UCSD-AML1 (cell line): ENCODE measurements at regions not wholly inside any gene's neighbourhood (a gene's known extent, or its start where the extent isn't known, plus 50 kb on each side); places are given as distances from the start of the nearest gene placed in this dataset.
"Not testable (repeated sequence)": the region's sequence is repeated elsewhere in the genome, so short reads cannot be mapped to it uniquely, and the experiment has no call there.

Source experiments
- DNase-seq: peaks from one replicate; lab custom pipeline; 2025; ENCODE audit not compliant: unreplicated experiment; lab: John Stamatoyannopoulos, UW

DNA sequence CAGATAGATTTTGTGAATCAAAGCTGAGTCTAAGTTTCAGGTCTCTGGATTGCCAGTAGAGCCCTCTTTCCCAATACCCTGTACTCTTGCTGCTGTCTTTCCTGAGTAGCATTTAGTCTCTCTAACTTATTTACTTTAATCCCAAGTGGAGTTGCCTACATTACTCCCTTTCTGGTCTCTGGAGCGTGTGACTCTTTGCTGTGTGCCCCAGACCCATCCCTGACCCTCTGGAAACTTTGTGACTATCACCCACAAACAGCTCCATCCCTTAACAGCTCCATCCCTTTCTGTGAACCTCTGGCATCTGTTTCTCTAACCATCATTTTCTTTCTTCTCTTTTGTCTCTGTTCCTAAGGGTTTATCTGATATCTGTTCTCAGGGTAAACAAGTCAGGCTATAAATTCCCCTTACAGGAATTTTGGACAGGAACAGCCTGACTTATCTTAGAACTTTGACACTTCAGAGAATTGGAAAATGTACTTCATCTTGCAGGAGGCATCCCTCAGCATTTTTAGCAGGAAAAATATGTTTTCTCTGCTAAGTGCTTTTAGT is 1167.1 kb upstream of the SEMA6A start:
- DNase-seq = no peak

DNA sequence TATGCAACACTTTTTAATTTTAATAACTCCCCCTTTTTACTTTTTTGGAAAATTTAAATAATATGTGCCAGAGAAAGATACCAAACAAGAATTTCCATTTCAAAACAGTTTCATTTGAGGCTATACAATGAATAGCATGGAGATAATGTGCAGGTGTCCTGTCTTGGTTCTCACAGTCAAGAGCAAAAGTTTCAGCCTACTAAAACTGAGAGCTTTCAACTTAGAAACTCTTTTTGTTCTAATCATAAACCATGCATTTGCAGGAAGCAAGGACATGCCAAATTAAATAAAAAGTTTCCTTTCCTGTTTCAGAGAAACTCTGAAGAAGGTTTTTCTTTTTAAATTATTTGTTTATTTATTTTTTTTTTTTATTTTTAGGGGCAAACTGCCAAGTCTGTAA is 1165.6 kb upstream of the SEMA6A start:
- no peak for DNase-seq

DNA sequence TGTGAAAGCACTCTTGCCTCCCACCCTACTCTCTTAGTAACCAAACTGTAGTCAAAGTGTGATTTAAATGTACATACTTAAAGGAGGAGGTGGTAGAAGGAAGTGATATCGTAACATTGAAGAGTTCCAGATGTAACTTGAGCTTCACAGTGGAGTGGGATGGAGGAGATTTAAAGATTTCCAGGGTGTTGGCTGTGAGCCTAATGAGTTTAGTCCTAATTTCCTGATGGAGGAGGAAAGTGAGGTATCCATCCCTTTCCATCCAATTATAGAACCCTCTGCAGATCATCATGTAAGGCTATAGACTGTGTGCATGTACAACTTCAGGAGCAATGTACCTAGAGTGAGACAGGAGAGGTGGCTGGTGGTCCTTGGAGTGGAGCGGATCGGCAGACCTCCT is 1163.9 kb upstream of the SEMA6A start:
- DNase-seq = no peak

DNA sequence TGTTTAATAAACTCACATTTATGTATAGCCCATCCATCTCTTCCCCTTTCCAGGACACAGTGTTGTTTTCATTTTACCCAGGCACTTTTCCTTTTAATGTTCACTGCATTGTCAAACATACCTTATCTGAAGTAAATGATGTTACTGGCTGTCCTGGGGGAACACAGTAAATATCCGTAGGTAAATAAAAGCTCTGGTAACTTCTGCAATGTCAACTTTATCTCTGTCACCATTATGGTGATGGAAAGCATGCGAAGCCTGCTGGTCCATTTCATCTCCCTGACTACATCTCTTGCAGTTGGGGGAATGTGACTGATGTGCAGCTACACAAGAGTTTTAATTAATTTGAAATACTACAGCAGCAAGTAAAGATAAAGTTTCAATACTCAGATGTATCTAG is 1162.1 kb upstream of the SEMA6A start:
- DNase-seq = no peak

- no peak for DNase-seq
Observed at GRCh38 chr5:117734056-117734455, 1159.4 kb upstream of the SEMA6A start.

DNA sequence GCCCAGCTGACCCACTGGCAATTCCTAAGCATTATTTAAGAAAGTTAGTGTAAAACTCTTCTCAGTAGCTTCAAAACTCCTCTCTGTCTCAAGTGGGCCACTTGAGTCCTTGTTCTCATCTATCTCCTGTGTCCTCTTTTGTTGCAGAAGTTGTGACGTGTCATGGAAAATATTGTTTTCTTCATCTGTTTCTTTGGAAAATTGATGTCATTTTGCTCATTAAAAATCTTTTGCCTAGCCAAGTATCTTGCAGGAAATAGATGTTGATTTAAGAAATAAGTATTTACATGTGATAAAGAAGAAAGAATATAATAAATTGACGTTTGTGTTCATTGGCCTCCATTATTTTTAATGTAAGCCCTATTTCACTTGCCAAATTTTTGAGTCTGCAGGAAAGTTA is 1158.4 kb upstream of the SEMA6A start:
- no peak for DNase-seq

GRCh38 chr5:117732264-117732663 is 1157.6 kb upstream of the SEMA6A start:
- no peak for DNase-seq

- DNase-seq = no peak
Observed at GRCh38 chr5:117731446-117731845, 1156.8 kb upstream of the SEMA6A start.

DNA sequence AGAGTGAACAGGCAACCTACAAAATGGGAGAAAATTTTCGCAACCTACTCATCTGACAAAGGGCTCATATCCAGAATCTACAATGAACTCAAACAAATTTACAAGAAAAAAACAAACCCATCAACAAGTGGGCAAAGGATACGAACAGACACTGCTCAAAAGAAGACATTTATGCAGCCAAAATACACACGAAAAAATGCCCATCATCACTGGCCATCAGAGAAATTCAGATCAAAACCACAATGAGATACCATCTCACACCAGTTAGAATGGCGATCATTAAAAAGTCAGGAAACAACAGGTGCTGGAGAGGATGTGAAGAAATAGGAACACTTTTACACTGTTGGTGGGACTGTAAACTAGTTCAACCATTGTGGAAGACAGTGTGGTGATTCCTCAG is 1146.2 kb upstream of the SEMA6A start:
- not testable (repeated sequence) for DNase-seq

DNA sequence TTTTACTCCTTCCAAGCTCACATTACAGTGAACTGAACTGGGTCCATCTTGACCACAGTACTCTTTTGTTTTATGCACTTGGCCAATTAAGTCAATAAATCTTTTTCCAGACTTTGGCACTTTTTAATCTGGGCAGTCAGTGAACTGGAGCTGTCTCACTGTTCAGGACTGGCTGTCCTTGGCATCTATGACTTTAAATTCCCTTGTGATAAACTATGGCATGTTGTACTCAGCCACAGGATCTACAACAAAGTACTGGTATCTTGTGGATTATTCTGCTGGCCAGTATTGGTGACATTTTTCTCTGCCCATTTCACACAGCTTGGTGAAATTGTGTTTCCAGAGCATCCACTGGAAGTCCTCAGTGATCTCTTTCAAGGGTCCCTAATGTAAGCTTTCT is 1144.8 kb upstream of the SEMA6A start:
- no peak for DNase-seq

DNA sequence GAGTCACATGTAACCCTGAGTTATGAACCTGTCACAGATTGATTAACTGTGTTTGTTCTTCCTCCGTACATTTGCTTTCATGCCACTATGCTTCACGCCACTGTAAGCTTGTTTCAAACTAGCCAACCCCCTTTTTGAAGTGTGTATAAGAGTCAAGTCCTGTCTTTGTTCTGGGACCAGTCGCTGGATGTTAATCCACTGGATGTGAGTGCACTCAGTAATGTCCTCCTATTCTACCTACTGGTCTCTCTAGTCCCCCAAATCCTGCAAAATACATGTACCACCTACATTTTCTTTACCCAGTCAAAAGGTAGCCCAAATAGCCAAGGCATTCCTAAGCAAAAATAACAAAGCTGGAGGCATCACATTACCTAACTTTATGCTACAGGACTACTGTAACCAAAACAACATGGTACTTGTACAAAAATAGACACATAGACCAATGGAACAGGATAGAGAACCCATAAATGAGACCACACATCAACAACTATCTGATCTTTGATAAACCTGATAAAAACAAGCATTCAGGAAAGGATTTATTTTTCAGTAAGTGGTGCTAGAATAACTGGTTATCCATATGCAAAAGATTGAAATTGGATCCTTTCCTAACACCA is 1139.1 kb upstream of the SEMA6A start:
- DNase-seq = no peak

- DNase-seq = no peak
Observed at GRCh38 chr5:117701062-117701461, 1126.4 kb upstream of the SEMA6A start.

DNA sequence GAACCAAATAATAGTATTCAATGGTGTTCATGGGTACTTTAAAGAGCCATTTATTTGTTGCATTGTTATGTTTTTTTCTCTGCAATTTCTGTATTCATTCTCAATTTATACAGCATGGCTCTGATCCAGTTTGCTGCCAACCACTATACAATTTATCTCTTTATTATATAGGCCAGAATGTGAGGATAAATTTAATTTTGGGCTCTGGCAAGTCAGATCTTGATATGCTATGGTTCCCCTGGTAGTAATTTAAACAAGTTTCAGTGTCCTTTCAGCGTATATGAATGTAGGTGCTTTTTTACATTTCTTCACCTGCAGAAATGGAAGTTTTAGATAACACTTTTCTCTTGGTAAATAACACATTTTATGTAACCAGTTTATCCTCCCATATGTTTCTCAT is 1118.0 kb upstream of the SEMA6A start:
- no peak for DNase-seq

GRCh38 chr5:117691081-117691870 is 1116.7 kb upstream of the SEMA6A start:
- no peak for DNase-seq

- DNase-seq = no peak
Observed at GRCh38 chr5:117690612-117691011, 1116.0 kb upstream of the SEMA6A start.

DNA sequence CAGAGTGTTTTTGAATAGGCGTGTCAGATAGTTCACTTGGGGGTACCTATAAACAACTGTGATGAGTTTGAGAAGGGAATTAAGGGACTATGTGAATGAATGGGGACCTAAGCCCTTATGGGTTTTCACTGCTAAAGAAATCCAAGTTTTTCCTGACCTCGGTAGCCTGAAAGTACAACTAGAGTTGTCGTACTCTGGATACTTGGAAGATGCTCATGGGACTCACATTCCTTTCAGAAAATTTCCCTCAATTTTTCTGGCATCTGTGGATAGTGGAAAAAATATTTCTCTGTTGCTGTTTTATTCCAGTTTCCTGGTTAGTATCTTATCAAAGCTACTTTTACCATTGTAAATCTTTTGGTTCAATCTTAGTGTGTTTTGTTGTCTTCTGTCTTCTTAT is 1112.3 kb upstream of the SEMA6A start:
- no peak for DNase-seq

DNA sequence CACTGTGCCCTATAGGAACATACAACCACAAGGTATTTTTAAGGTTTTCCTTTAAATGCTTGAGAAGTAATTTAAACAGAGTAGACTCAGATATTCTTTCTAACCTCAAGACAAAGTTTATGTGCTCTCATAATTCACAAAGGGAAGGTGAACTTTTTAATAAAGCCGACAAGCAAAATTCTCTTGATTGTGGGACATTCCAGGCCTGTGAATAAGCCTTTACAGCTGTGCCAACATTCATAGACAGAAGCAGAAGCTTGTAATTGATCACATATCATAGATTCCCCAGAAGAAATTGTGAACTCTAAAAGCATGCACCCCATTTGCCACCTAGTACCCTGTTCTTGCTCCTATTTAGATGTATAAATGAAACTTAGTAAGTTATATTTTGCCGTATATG is 1107.8 kb upstream of the SEMA6A start:
- no peak for DNase-seq

DNA sequence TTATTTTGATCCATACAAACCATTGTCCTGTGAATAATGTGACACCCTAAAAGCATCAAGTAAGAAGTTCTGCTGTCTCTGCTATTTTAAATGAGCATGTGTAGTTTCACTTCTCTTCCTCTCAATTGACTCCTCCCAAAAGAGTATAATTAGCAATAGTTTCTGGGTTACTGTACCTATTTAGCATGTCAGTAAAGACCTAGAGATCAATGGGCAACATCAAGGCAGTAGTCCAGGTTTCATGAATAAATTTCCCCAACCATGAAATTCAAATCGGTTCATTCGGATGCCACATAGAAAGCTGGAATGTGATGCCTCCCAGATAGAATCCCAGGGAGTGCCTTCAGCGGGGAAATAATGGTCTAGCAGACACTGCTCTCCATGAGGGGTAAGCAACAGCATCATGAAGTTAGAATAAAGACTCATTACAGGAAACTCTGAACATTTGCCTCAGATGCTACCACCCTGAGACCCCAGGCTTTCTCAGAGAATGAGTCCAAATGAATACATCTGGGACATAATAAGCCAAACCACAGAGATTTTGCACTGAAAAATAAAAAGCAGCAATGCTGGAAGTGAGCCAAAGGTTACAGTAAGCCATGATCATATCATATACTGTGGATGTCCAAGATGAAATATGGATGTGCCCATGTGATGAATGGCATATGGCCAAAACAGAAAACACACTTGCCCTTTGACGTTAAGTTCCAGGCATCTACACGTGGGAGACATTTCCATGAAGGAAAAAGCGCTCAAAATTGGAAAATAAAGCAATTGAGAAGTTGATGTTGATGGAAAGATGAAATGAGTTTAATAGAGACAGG is 1107.0 kb upstream of the SEMA6A start:
- DNase-seq = no peak

GRCh38 chr5:117680426-117680825 is 1105.8 kb upstream of the SEMA6A start:
- no peak for DNase-seq

GRCh38 chr5:117679046-117679445 is 1104.4 kb upstream of the SEMA6A start:
- DNase-seq = no peak

GRCh38 chr5:117675646-117676045 is 1101.0 kb upstream of the SEMA6A start:
- DNase-seq = no peak

- DNase-seq = no peak
Observed at GRCh38 chr5:117671551-117671950, 1096.9 kb upstream of the SEMA6A start.
